ENCODE measurements at regions not wholly inside any gene's neighbourhood (a gene's known extent, or its start where the extent isn't known, plus 50 kb on each side); places are given as distances from the start of the nearest gene placed in this dataset.
"Not testable (repeated sequence)": the region's sequence is repeated elsewhere in the genome, so short reads cannot be mapped to it uniquely, and the experiment has no call there.

GRCh38 chr6:169406804-169407203 lies 153.2 kb upstream of the THBS2 start:
- no peak for DNase-seq (ENCODE audit: low read depth in 4 of 4, low spot score in 2 of 4)

- DNase-seq (ENCODE audit: low read depth in 4 of 4, low spot score in 2 of 4) = no peak
Measured at GRCh38 chr6:169406034-169406433, 152.4 kb upstream of the THBS2 start.

GRCh38 chr6:169404828-169405227 lies 151.2 kb upstream of the THBS2 start:
- no peak for DNase-seq (ENCODE audit: low read depth in 4 of 4, low spot score in 2 of 4)

- DNase-seq (ENCODE audit: low read depth in 4 of 4, low spot score in 2 of 4) = no peak
Measured at GRCh38 chr6:169398342-169399105, 144.9 kb upstream of the THBS2 start.

GRCh38 chr6:169397684-169398083 lies 144.0 kb upstream of the THBS2 start:
- no peak for DNase-seq (ENCODE audit: low read depth in 4 of 4, low spot score in 2 of 4)

GRCh38 chr6:169396554-169397163 lies 143.0 kb upstream of the THBS2 start:
- no peak for DNase-seq (ENCODE audit: low read depth in 4 of 4, low spot score in 2 of 4)

GRCh38 chr6:169396009-169396539 lies 142.4 kb upstream of the THBS2 start:
- DNase-seq (ENCODE audit: low read depth in 4 of 4, low spot score in 2 of 4) = not testable (repeated sequence)

GRCh38 chr6:169395080-169395805 lies 141.6 kb upstream of the THBS2 start:
- no peak for DNase-seq (ENCODE audit: low read depth in 4 of 4, low spot score in 2 of 4)

- DNase-seq (ENCODE audit: low read depth in 4 of 4, low spot score in 2 of 4) = no peak
Measured at GRCh38 chr6:169393753-169394152, 140.1 kb upstream of the THBS2 start.

GRCh38 chr6:169391473-169392071 lies 137.9 kb upstream of the THBS2 start:
- DNase-seq (ENCODE audit: low read depth in 4 of 4, low spot score in 2 of 4) = no peak

GRCh38 chr6:169388395-169389166 lies 134.9 kb upstream of the THBS2 start:
- DNase-seq (ENCODE audit: low read depth in 4 of 4, low spot score in 2 of 4) = no peak

- no peak for DNase-seq (ENCODE audit: low read depth in 4 of 4, low spot score in 2 of 4)
Measured at GRCh38 chr6:169387809-169388383, 134.2 kb upstream of the THBS2 start.

- DNase-seq (ENCODE audit: low read depth in 4 of 4, low spot score in 2 of 4) = no peak
Measured at GRCh38 chr6:169386411-169387057, 132.9 kb upstream of the THBS2 start.

GRCh38 chr6:169385237-169385880 lies 131.7 kb upstream of the THBS2 start:
- DNase-seq (ENCODE audit: low read depth in 4 of 4, low spot score in 2 of 4) = no peak

- DNase-seq (ENCODE audit: low read depth in 4 of 4, low spot score in 2 of 4) = no peak
Measured at GRCh38 chr6:169384291-169384690, 130.6 kb upstream of the THBS2 start.

- no peak for DNase-seq (ENCODE audit: low read depth in 4 of 4, low spot score in 2 of 4)
Measured at GRCh38 chr6:169383265-169383664, 129.6 kb upstream of the THBS2 start.

GRCh38 chr6:169382735-169383134 lies 129.1 kb upstream of the THBS2 start:
- DNase-seq (ENCODE audit: low read depth in 4 of 4, low spot score in 2 of 4) = no peak

- no peak for DNase-seq (ENCODE audit: low read depth in 4 of 4, low spot score in 2 of 4)
Measured at GRCh38 chr6:169381988-169382387, 128.3 kb upstream of the THBS2 start.

GRCh38 chr6:169380493-169380892 lies 126.8 kb upstream of the THBS2 start:
- DNase-seq (ENCODE audit: low read depth in 4 of 4, low spot score in 2 of 4) = no peak

Data from left renal cortex interstitium (tissue), 4 donors.